Left hindlimb (tissue), 1 donor: ENCODE measurements at regions not wholly inside any gene's neighbourhood (a gene's known extent, or its start where the extent isn't known, plus 50 kb on each side); places are given as distances from the start of the nearest gene placed in this dataset.
"Not testable (repeated sequence)": the region's sequence is repeated elsewhere in the genome, so short reads cannot be mapped to it uniquely, and the experiment has no call there.

Experiments
- DNase-seq: peaks from one replicate; pipeline ENCODE4 v3.0.0-alpha.2; 2018

GRCh38 chr17:20683651-20684229 is 104.2 kb downstream of the CDRT15L2 start:
- not testable (repeated sequence) for DNase-seq

GRCh38 chr17:20684975-20685374 is 105.5 kb downstream of the CDRT15L2 start:
- not testable (repeated sequence) for DNase-seq

GRCh38 chr17:20687584-20687983 is 108.1 kb downstream of the CDRT15L2 start:
- not testable (repeated sequence) for DNase-seq

DNA sequence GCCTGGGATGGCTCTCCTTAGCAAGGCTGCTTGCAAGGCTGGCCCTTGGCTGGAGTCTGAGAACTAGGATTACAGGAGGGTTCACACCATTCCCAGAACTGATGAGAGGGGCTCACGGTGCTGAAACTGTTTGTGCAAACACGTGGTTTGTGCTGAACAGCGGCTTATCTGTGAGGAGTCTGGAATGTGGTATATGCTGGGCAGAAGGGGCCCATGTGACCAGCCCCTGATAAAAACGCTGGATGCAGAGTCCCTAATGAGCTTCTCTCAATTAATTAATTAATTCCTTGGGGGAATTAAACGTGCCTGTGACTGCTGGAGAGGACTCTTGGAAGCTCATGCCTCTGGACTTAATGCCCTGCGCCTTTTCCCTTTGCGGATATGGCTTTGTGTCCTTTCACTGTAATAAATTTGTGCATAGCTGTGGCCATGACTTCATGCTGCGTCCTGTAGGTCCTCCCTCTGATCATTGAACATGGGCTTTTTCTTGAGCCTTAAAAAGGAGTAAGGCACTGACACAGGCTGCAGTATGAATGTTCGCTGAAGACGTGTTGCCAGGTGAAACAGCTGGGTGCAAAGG is 109.7 kb downstream of the CDRT15L2 start:
- not testable (repeated sequence) for DNase-seq

DNA sequence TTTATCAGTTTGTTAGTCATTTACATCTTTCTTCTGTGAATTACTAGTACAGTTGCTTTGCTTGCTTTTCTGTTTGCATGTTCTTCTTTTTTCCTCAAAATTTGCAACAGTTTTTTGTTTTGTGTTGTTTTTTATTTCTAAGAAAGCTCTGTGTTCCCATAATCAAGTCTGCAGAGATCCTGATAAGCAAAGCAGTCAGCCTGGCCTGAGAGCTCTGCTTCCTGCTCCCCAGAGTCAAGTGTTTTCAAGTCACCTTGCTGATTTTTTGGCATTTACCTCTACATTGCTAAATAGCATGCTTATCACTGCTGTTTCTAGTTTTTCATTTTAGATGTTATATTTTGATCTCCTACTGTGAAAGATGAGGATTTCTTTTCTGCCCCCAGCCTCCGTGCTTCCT is 113.2 kb downstream of the CDRT15L2 start:
- DNase-seq: not testable (repeated sequence)

DNA sequence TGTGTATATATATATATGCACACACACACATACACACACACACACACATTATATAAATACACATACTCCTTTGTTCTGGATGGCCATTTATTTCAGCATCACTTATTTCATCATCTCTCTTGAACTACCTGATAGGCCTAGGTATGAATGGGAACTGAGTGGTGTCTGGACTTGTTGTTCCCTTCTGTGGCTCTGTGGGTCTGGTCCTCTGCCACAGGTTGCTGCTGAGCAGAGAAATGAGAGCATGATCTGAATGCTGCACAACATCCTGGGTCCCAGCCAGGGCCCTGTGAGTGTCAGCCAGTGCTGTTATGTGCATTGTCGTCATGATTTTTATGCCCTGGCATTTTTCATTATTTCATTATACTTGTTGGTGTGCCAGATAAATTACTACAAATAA is 116.3 kb downstream of the CDRT15L2 start:
- DNase-seq: not testable (repeated sequence)

GRCh38 chr17:20698463-20699206 is 119.1 kb downstream of the CDRT15L2 start:
- not testable (repeated sequence) for DNase-seq

- not testable (repeated sequence) for DNase-seq
These were observed 121.0 kb downstream of the CDRT15L2 start for GRCh38 chr17:20700528-20700927.

GRCh38 chr17:20701366-20701765 is 121.8 kb downstream of the CDRT15L2 start:
- not testable (repeated sequence) for DNase-seq

- no peak for DNase-seq
These were observed 123.2 kb downstream of the CDRT15L2 start for GRCh38 chr17:20702692-20703091.

GRCh38 chr17:20703781-20704180 is 124.3 kb downstream of the CDRT15L2 start:
- no peak for DNase-seq

- not testable (repeated sequence) for DNase-seq
These were observed 125.7 kb downstream of the CDRT15L2 start for GRCh38 chr17:20705186-20705585.

- no peak for DNase-seq
These were observed 127.3 kb downstream of the CDRT15L2 start for GRCh38 chr17:20706751-20707373.

DNA sequence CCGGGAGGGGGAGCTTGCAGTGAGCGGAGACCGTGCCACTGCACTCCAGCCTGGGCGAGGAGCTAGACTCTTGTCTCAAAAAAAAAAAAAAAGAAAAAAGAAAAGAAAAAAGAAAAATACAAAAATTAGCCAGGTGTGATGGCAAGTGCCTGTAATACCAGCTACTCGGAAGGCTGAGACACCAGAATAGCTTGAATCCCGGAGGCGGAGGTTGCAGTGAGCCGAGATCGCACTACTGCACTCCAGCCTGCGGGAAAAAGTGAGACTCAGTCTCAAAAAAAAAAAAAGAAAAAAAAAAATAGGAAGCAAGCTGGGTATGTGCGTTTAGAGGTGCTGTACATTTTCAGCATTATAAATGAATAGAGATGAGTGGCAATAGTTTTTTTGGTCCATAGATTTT is 129.3 kb downstream of the CDRT15L2 start:
- not testable (repeated sequence) for DNase-seq

DNA sequence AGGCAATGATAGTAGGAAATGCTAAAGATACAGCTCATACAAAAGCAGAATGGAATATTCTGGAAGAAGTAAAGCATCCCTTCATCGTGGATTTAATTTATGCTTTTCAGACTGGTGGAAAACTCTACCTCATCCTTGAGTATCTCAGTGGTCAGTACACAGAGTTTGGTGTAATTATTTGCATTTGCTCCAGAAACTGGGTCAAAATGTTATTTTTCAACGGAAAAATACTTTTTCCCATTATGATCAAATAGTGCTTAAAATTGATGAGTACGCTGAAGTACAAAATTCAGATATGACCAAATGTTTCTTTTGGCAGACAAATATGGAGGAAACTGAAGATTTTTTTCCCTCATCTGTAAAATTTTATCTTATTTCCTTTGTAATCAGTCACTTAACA is 137.0 kb downstream of the CDRT15L2 start:
- not testable (repeated sequence) for DNase-seq

DNA sequence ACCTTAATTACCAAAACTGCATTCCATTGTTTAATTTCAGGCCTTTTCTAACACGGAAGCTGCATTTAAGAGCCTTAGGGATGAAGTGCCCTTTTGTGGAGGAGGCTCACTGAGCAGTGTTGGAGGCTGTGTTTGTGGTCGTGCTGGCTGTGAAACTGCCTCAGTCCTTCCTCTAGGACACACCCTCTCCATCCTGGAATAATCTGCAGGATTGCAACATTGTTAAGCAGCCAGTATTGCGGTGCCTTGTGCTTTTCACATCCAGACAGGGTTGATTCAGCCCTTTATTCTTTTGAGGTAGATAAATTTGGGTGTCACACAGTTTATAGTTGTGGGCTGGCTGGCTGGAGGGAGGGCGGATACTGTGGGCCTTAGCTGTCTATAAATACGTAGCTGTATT is 141.6 kb downstream of the CDRT15L2 start:
- DNase-seq: no peak

DNA sequence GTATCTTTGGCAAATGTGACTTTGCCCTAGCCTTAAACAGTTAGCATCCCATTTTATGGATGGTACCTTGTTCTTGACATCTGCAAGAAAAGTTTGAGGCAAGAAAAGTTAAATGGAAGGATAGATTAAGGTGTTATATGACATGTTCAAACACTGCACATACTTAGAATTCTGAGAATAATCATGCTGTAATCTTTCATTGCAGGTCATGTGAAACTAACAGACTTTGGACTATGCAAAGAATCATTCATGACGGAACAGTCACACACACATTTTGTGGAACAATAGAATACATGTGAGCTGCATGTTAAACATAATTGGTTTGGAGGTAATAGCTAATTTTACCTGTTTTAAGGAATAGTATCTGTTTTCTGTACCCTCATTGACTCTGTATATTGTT is 144.9 kb downstream of the CDRT15L2 start:
- DNase-seq: not testable (repeated sequence)

- not testable (repeated sequence) for DNase-seq
These were observed 147.7 kb downstream of the CDRT15L2 start for GRCh38 chr17:20727201-20727600.

DNA sequence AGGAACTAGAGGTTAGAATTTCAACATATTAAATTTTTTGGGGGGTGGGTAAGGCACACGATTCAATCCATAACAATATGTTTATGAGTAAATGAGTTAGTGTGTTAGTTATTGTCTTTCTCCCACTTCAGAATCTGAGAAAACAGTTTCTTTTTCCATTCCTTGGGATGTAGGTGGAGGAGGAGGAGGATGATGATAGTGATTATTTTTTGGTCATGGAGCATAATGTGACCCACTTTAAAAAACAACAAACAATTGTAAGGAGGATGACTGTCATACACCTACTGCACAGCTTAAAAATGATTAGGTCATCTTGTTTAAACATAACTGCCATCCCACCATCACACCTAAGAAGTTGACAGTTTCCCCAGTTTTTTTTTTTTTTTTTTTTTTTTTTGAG is 148.7 kb downstream of the CDRT15L2 start:
- no peak for DNase-seq

GRCh38 chr17:20731131-20731530 is 151.6 kb downstream of the CDRT15L2 start:
- DNase-seq: not testable (repeated sequence)

GRCh38 chr17:20733923-20734322 is 154.4 kb downstream of the CDRT15L2 start:
- no peak for DNase-seq

DNA sequence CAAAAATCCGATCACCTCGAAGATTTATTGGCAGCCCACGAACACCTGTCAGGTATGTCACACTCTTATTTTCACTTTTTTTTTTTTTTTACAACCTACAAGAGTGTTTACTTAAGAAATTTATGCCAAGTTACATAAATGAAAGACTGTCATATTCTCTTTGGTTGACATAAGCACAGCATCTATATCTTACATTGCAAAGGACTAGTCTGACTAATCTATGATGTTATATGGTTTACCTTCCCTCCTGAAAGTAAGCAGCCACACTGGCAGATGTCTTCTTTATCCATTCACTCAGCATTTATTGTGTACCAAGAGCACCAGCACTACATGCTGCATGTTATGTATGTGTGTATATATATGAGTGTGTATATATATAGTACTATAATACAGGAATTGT is 156.3 kb downstream of the CDRT15L2 start:
- DNase-seq: no peak

- DNase-seq: not testable (repeated sequence)
These were observed 158.1 kb downstream of the CDRT15L2 start for GRCh38 chr17:20737636-20738035.

DNA sequence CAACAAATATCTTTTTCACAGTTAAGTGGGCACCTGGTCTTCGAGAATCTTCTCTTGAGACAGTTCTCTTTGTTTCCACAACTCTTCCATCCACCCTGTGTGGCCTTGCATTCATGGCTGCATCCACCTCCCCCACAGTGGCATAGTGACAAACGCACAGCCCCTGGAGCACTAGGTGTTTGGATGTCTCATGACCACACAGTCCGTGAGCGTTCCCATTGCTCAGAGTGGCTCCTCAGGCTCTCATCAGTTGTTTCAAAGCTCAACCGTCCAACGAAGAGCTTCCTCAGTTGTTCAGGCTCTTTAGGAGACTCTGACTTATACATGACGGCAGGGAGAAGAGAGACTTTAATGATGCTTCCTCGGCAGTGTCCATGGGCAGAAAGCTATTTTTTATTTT is 191.6 kb downstream of the CDRT15L2 start:
- no peak for DNase-seq
